Thymus (tissue), 11 donors: ENCODE measurements at regions not wholly inside any gene's neighbourhood (a gene's known extent, or its start where the extent isn't known, plus 50 kb on each side); places are given as distances from the start of the nearest gene placed in this dataset.

ENCODE experiments used
- DNase-seq, 9 donors: peaks; one replicate each; pipeline ENCODE4 v3.0.0-alpha.2; 2013; ENCODE audit warnings: low spot score in 9 of 9, low read depth in 6 of 9, missing footprints in 1 of 9
- H3K27ac ChIP-seq, 2 donors: one replicate each; pipeline ENCODE4 v1.5.1; 2013; ENCODE audit warnings: control low read depth in 1 of 2, low read depth in 1 of 2, low read length in 1 of 2, mild to moderate bottlenecking in 1 of 2, moderate library complexity in 1 of 2
- H3K27me3 ChIP-seq, 2 donors: one replicate each; pipeline ENCODE4 v1.5.1; 2013; ENCODE audit warnings: low read length in 1 of 2; ENCODE audit not compliant: control insufficient read depth in 2 of 2, insufficient read depth in 1 of 2
- H3K36me3 ChIP-seq, 2 donors: one replicate each; pipeline ENCODE4 v1.5.1; 2013; ENCODE audit warnings: low read length in 1 of 2, mild to moderate bottlenecking in 1 of 2, moderate library complexity in 1 of 2; ENCODE audit not compliant: control insufficient read depth in 2 of 2, insufficient read depth in 2 of 2
- H3K4me1 ChIP-seq, 2 donors: one replicate each; pipeline ENCODE4 v1.5.1; 2013; ENCODE audit warnings: low read length in 2 of 2; ENCODE audit not compliant: control insufficient read depth in 2 of 2, insufficient read depth in 2 of 2
- H3K4me3 ChIP-seq, 2 donors: one replicate each; pipeline ENCODE4 v1.5.1; 2013; ENCODE audit warnings: low read length in 2 of 2, control low read depth in 1 of 2, mild to moderate bottlenecking in 1 of 2
- H3K9me3 ChIP-seq, 2 donors: one replicate each; pipeline ENCODE4 v1.5.1; 2013; ENCODE audit warnings: low read length in 1 of 2, mild to moderate bottlenecking in 1 of 2; ENCODE audit not compliant: control insufficient read depth in 2 of 2, insufficient read depth in 1 of 2
- WGBS: extraction: QIAGEN DNeasy Blood & Tissue Kit; methylation state at CpG from one replicate; pipeline ENCODE4 v1.1.7; 2013; 5-methylcytosine and 5-hydroxymethylcytosine counted together
- donor health status: healthy.

DNA sequence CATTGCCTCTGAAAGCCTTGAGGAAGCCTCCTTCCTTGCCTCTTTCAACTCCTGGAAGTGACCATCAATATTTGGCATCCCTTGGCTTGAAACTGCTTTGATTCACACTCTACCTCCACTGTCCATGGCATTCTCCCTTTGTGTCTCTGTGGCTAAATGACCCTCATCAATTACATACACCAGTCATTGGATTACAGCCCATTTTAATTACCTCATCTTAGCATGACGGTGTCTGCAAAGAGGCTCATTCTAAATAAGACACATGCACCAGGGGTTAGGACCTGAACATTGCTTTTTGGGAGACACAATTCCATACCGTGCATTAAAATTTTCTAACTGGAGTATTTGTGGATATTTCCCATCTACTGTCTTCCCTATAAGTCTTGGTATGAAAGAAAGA, 60.7 kb upstream of the FAM9A start:
- DNase-seq, result no peak
- WGBS, result 97% methylated on average over 2 of the region's 2 CpGs
- H3K27ac ChIP-seq, result no peak overlapping the region
- H3K9me3 ChIP-seq, result no peaks in the 10 kb centered on the region
- no peaks in the 10 kb centered on the region for H3K36me3 ChIP-seq
- no peak overlapping the region for H3K4me3 ChIP-seq
- H3K27me3 ChIP-seq, result no peaks in the 10 kb centered on the region
- no peaks in the 10 kb centered on the region for H3K4me1 ChIP-seq

DNA sequence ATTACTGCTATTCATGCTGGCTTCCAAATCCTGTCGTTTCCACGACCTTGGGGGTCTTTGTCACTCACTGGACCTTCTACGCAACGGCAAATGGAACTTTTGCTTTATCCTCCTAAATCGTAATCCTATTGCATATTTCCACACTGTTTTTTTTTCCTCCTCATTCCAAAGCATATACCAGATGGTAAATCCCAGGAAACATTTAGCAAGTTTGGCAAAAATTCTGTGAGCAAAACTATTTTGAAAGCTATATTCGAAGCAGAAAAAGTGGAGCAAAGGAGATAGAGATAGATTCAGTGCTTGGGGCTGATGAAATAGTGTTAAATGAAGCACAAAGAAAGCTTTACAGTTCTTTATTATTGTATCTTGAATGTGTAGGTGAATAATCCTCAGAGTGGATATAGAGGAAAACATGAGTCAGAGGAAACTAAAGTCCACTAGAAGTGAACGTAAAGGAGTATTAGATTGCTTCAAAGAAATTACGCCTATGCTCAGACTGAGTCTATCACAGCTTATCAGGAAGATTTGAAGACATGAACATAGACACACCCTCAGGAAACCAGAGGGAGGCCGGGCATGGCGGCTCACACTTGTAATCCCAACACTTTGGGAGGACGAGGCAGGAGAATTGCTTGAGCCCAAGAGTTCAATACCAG, 50.2 kb upstream of the FAM9A start:
- Histone ChIP-seq H3K9me3 (no peaks in the 10 kb centered on the region), H3K4me1 (no peaks in the 10 kb centered on the region), H3K27me3 (no peaks in the 10 kb centered on the region), H3K27ac (no peak overlapping the region), H3K36me3 (no peaks in the 10 kb centered on the region), H3K4me3 (no peak overlapping the region)
- WGBS, result 97% methylated on average over 11 of the region's 11 CpGs
- no peak for DNase-seq
